ENCODE measurements at regions not wholly inside any gene's neighbourhood (a gene's known extent, or its start where the extent isn't known, plus 50 kb on each side); places are given as distances from the start of the nearest gene placed in this dataset.

GRCh38 chr17:53264730-53265129, 558.0 kb upstream of the KIF2B start:
- no peak for DNase-seq (ENCODE audit: low read depth)
- TF ChIP-seq CTCF (IDR thresholded peaks at IDR 0.05; ENCODE audit: control insufficient read depth, insufficient read depth, low read depth, low read length, missing control alignments), result no peak
- H3K4me3 ChIP-seq (ENCODE audit: control insufficient read depth, low read depth, low read length), result no peak overlapping the region

- TF ChIP-seq CTCF (IDR thresholded peaks at IDR 0.05; ENCODE audit: control insufficient read depth, insufficient read depth, low read depth, low read length, missing control alignments), result no peak
- no peak for DNase-seq (ENCODE audit: low read depth)
- no peak overlapping the region for H3K4me3 ChIP-seq (ENCODE audit: control insufficient read depth, low read depth, low read length)
These were observed 568.6 kb upstream of the KIF2B start for GRCh38 chr17:53253956-53254597.

- DNase-seq (ENCODE audit: low read depth), result no peak
- no peak overlapping the region for H3K4me3 ChIP-seq (ENCODE audit: control insufficient read depth, low read depth, low read length)
- no peak for TF ChIP-seq CTCF (IDR thresholded peaks at IDR 0.05; ENCODE audit: control insufficient read depth, insufficient read depth, low read depth, low read length, missing control alignments)
These were observed 573.7 kb upstream of the KIF2B start for GRCh38 chr17:53249036-53249435.

- TF ChIP-seq CTCF (IDR thresholded peaks at IDR 0.05; ENCODE audit: control insufficient read depth, insufficient read depth, low read depth, low read length, missing control alignments), result no peak
- no peak for DNase-seq (ENCODE audit: low read depth)
- no peak overlapping the region for H3K4me3 ChIP-seq (ENCODE audit: control insufficient read depth, low read depth, low read length)
These were observed 588.6 kb upstream of the KIF2B start for GRCh38 chr17:53234138-53234537.

- DNase-seq (ENCODE audit: low read depth), result no peak
- no peak overlapping the region for H3K4me3 ChIP-seq (ENCODE audit: control insufficient read depth, low read depth, low read length)
These were observed 595.2 kb upstream of the KIF2B start for GRCh38 chr17:53227514-53227913.

GRCh38 chr17:53227111-53227510, 595.6 kb upstream of the KIF2B start:
- no peak overlapping the region for H3K4me3 ChIP-seq (ENCODE audit: control insufficient read depth, low read depth, low read length)
- no peak for TF ChIP-seq CTCF (IDR thresholded peaks at IDR 0.05; ENCODE audit: control insufficient read depth, insufficient read depth, low read depth, low read length, missing control alignments)
- no peak for DNase-seq (ENCODE audit: low read depth)

More at GRCh38 chr17:53227514-53227913, 595.2 kb upstream of the KIF2B start:
- no peak for TF ChIP-seq CTCF (IDR thresholded peaks at IDR 0.05; ENCODE audit: control insufficient read depth, insufficient read depth, low read depth, low read length, missing control alignments)

Measured in AG09309 (cell line).